H9 (cell line): ENCODE measurements at regions not wholly inside any gene's neighbourhood (a gene's known extent, or its start where the extent isn't known, plus 50 kb on each side); places are given as distances from the start of the nearest gene placed in this dataset.

Experiments used
- DNase-seq: peaks from one replicate; pipeline ENCODE4 v3.0.0-alpha.2; 2017
- H2AFZ ChIP-seq: one replicate; pipeline ENCODE4 v1.6.1; 2013; ENCODE audit warnings: mild to moderate bottlenecking, low read length, control low read depth, moderate library complexity
- H2AK5ac ChIP-seq: 2 replicates; pipeline ENCODE4 v1.6.1; 2013; ENCODE audit warnings: low read length, control low read depth, mixed read lengths; ENCODE audit not compliant: insufficient read length
- H2BK120ac ChIP-seq: one replicate; pipeline ENCODE4 v1.6.1; 2013; ENCODE audit warnings: low read depth, mild to moderate bottlenecking, low read length, control low read depth, inconsistent platforms; ENCODE audit not compliant: poor library complexity, severe bottlenecking
- H2BK12ac ChIP-seq: 2 replicates; pipeline ENCODE4 v1.6.1; 2013; ENCODE audit warnings: low read length, control low read depth, mixed read lengths, low read depth; ENCODE audit not compliant: insufficient read length
- H2BK15ac ChIP-seq: 2 replicates; pipeline ENCODE4 v1.6.1; 2013; ENCODE audit warnings: low read depth, low read length, control low read depth
- H2BK20ac ChIP-seq: one replicate; pipeline ENCODE4 v1.6.1; 2013; ENCODE audit warnings: low read depth, mild to moderate bottlenecking, low read length, control low read depth, inconsistent platforms; ENCODE audit not compliant: poor library complexity, severe bottlenecking
- H2BK5ac ChIP-seq: 2 replicates; pipeline ENCODE4 v1.6.1; 2013; ENCODE audit warnings: low read length, control low read depth, mixed read lengths; ENCODE audit not compliant: insufficient read length
- H3K14ac ChIP-seq: 2 replicates; pipeline ENCODE4 v1.6.1; 2013; ENCODE audit warnings: low read length, control low read depth; ENCODE audit not compliant: insufficient read depth
- H3K18ac ChIP-seq: 2 replicates; pipeline ENCODE4 v1.6.1; 2013; ENCODE audit warnings: low read depth, mild to moderate bottlenecking, mixed read lengths, low read length, control low read depth; ENCODE audit not compliant: insufficient read length
- H3K23ac ChIP-seq: 2 replicates; pipeline ENCODE4 v1.6.1; 2013; ENCODE audit warnings: low read length, control low read depth, mixed read lengths, low read depth; ENCODE audit not compliant: insufficient read length
- H3K23me2 ChIP-seq: 2 replicates; pipeline ENCODE4 v1.6.1; 2013; ENCODE audit warnings: low read depth, mild to moderate bottlenecking, mixed read lengths, low read length, control low read depth; ENCODE audit not compliant: insufficient read length, poor library complexity, severe bottlenecking
- H3K27ac ChIP-seq: 2 replicates; pipeline ENCODE4 v1.5.1; 2013; ENCODE audit warnings: low read length, control low read depth, mixed read lengths, low read depth; ENCODE audit not compliant: insufficient read length
- H3K27me3 ChIP-seq: 2 replicates; pipeline ENCODE4 v1.6.1; 2013; ENCODE audit warnings: low read length, control low read depth, inconsistent platforms; ENCODE audit not compliant: insufficient read depth
- H3K4ac ChIP-seq: 2 replicates; pipeline ENCODE4 v1.6.1; 2013; ENCODE audit warnings: low read depth, mild to moderate bottlenecking, control low read depth, inconsistent platforms, low read length, moderate library complexity
- H3K4me1 ChIP-seq: 2 replicates; pipeline ENCODE4 v1.6.1; 2013; ENCODE audit warnings: low read length, control low read depth, inconsistent platforms; ENCODE audit not compliant: insufficient read depth
- H3K4me2 ChIP-seq: 2 replicates; pipeline ENCODE4 v1.6.1; 2013; ENCODE audit warnings: low read length, control low read depth, mixed read lengths; ENCODE audit not compliant: insufficient read length, insufficient read depth
- H3K56ac ChIP-seq: 2 replicates; pipeline ENCODE4 v1.6.1; 2013; ENCODE audit warnings: low read depth, mild to moderate bottlenecking, mixed read lengths, low read length, control low read depth; ENCODE audit not compliant: insufficient read length
- H3K79me1 ChIP-seq: 2 replicates; pipeline ENCODE4 v1.6.1; 2013; ENCODE audit warnings: low read depth, mild to moderate bottlenecking, moderate library complexity, low read length, control low read depth, inconsistent platforms; ENCODE audit not compliant: insufficient read depth, poor library complexity, severe bottlenecking
- H3K79me2 ChIP-seq: 2 replicates; pipeline ENCODE4 v1.6.1; 2013; ENCODE audit warnings: low read length, control low read depth, inconsistent platforms; ENCODE audit not compliant: insufficient read depth
- H3K9ac ChIP-seq: 2 replicates; pipeline ENCODE4 v1.6.1; 2013; ENCODE audit warnings: low read length, control low read depth, mixed read lengths; ENCODE audit not compliant: insufficient read length; ENCODE audit errors: extremely low read depth
- H3K9me3 ChIP-seq: one replicate; pipeline ENCODE4 v1.6.1; 2013; ENCODE audit warnings: low read depth, low read length, inconsistent platforms; ENCODE audit not compliant: control insufficient read depth
- H3T11ph ChIP-seq: one replicate; pipeline ENCODE4 v1.6.1; 2013; ENCODE audit warnings: mild to moderate bottlenecking, low read length, control low read depth, inconsistent platforms
- H4K20me1 ChIP-seq: one replicate; pipeline ENCODE4 v1.6.1; 2013; ENCODE audit not compliant: control insufficient read depth, insufficient read length, insufficient read depth
- H4K5ac ChIP-seq: 2 replicates; pipeline ENCODE4 v1.6.1; 2013; ENCODE audit warnings: low read depth, mild to moderate bottlenecking, mixed read lengths, low read length, control low read depth; ENCODE audit not compliant: insufficient read length
- H4K8ac ChIP-seq: replicated peaks from 2 replicates; pipeline ENCODE4 v1.6.1; 2013; ENCODE audit warnings: low read length, control low read depth, mixed read lengths, low read depth; ENCODE audit not compliant: insufficient read length
- H4K91ac ChIP-seq: 2 replicates; pipeline ENCODE4 v1.6.1; 2013; ENCODE audit warnings: low read depth, mild to moderate bottlenecking, moderate library complexity, mixed read lengths, low read length, control low read depth; ENCODE audit not compliant: insufficient read length
- H3K27ac Mint-ChIP-seq, 3 experiments: 2 replicates in 2 of 3; 3 replicates in 1 of 3; pipeline ENCODE4 v1.8.0; 2020 to 2021; ENCODE audit warnings: mixed read lengths in 3 of 3, mild to moderate bottlenecking in 1 of 3, moderate library complexity in 1 of 3
- H3K27me3 Mint-ChIP-seq: 2 replicates; pipeline ENCODE4 v1.8.0; 2021; ENCODE audit warnings: low read depth, mild to moderate bottlenecking, moderate library complexity, mixed read lengths
- H3K36me3 Mint-ChIP-seq, 3 experiments: 2 replicates in 2 of 3; 3 replicates in 1 of 3; pipeline ENCODE4 v1.8.0; 2020 to 2021; ENCODE audit warnings: low read depth in 3 of 3, mixed read lengths in 3 of 3; ENCODE audit not compliant: insufficient read depth in 1 of 3
- H3K4me1 Mint-ChIP-seq, 2 experiments: 2 replicates each; pipeline ENCODE4 v1.8.0; 2020; ENCODE audit warnings: mixed read lengths in 2 of 2
- H3K4me3 Mint-ChIP-seq, 2 experiments: 2 replicates in 1 of 2; 3 replicates in 1 of 2; pipeline ENCODE4 v1.8.0; 2020 to 2021; ENCODE audit warnings: mild to moderate bottlenecking in 2 of 2, mixed read lengths in 2 of 2, moderate library complexity in 1 of 2
- H3K9me3 Mint-ChIP-seq, 2 experiments: 2 replicates in 1 of 2; 3 replicates in 1 of 2; pipeline ENCODE4 v1.8.0; 2020; ENCODE audit warnings: mild to moderate bottlenecking in 2 of 2, mixed read lengths in 2 of 2, moderate library complexity in 1 of 2
- WGBS: extraction: QIAGEN DNeasy Blood & Tissue Kit; methylation state at CpG from one replicate; pipeline ENCODE4 v1.1.7; 2013; ENCODE audit warnings: missing lambda C conversion rate, low lambda C conversion rate, mixed read lengths; ENCODE audit not compliant: insufficient read length; ENCODE audit errors: extremely low coverage; 5-methylcytosine and 5-hydroxymethylcytosine counted together
- TF ChIP-seq, protein P1 (sequence below): fragments of 200-600 bp; sonication (generic); conservative IDR thresholded peaks from 3 replicates; pipeline ENCODE4 v1.8.0; 2021; ENCODE audit warnings: antibody characterized with exemption, mild to moderate bottlenecking

DNA sequence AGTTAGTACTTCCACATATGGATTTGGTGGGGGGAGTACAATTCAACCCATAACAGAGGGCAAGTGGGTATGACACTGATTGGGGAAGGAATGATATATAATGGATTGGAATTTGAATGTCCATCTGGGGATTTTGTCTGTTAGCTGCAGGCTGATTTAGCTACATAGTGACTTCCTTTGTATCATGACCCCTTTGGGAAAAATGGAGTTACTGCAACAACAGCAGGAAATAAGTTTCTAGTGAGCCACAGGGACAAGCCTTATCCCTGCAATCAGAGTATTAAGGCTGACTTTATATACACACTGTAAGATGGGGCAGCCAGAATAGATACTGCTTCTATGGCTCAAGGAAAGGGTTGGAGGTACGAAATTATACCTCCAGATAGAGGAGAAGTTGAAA is 404.4 kb upstream of the MEIS1 start:
- WGBS: no CpG with 5 or more reads among the region's 1 CpG
- H3K4me1 Mint-ChIP-seq: no peaks in the 10 kb centered on the region
- no peak overlapping the region for H3K56ac ChIP-seq

More for the DNA sequence above, 404.4 kb upstream of the MEIS1 start:
- no peaks in the 10 kb centered on the region for H3K79me2 ChIP-seq
- H2BK120ac ChIP-seq: no peak overlapping the region
- H2BK5ac ChIP-seq: no peak overlapping the region
- H3K79me1 ChIP-seq: no peaks in the 10 kb centered on the region
- H2BK12ac ChIP-seq: no peak overlapping the region
- H2AFZ ChIP-seq: no peak overlapping the region
- H4K5ac ChIP-seq: no peak overlapping the region
- H3K9me3 ChIP-seq: no peaks in the 10 kb centered on the region
- H3K9ac ChIP-seq: no peak overlapping the region
- H3K23me2 ChIP-seq: no peaks in the 10 kb centered on the region
- Mint-ChIP-seq H3K27me3 (no peaks in the 10 kb centered on the region), H3K4me3 (no peak overlapping the region), H3K36me3 (no peaks in the 10 kb centered on the region), H3K27ac (no peak overlapping the region), H3K9me3 (no peaks in the 10 kb centered on the region)
- H2BK15ac ChIP-seq: no peak overlapping the region
- no peak overlapping the region for H3K4me2 ChIP-seq
- no peak overlapping the region for H4K91ac ChIP-seq
- no peak overlapping the region for H2BK20ac ChIP-seq
- H3K27me3 ChIP-seq: no peaks in the 10 kb centered on the region
- H3K4ac ChIP-seq: no peak overlapping the region
- no peaks in the 10 kb centered on the region for H4K20me1 ChIP-seq
- H2AK5ac ChIP-seq: no peak overlapping the region
- no peak overlapping the region for H3K18ac ChIP-seq
- no peak for DNase-seq
- H3K27ac ChIP-seq: no peak overlapping the region
- H3K14ac ChIP-seq: no peak overlapping the region
- H3K23ac ChIP-seq: no peak overlapping the region
- no peaks in the 10 kb centered on the region for H3K4me1 ChIP-seq
- H4K8ac ChIP-seq: no peak overlapping the region
- no peak overlapping the region for H3T11ph ChIP-seq
- TF ChIP-seq, protein P1, sequence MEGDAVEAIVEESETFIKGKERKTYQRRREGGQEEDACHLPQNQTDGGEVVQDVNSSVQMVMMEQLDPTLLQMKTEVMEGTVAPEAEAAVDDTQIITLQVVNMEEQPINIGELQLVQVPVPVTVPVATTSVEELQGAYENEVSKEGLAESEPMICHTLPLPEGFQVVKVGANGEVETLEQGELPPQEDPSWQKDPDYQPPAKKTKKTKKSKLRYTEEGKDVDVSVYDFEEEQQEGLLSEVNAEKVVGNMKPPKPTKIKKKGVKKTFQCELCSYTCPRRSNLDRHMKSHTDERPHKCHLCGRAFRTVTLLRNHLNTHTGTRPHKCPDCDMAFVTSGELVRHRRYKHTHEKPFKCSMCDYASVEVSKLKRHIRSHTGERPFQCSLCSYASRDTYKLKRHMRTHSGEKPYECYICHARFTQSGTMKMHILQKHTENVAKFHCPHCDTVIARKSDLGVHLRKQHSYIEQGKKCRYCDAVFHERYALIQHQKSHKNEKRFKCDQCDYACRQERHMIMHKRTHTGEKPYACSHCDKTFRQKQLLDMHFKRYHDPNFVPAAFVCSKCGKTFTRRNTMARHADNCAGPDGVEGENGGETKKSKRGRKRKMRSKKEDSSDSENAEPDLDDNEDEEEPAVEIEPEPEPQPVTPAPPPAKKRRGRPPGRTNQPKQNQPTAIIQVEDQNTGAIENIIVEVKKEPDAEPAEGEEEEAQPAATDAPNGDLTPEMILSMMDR: peak; percentile 56
